Left cardiac atrium (tissue), 4 donors: ENCODE measurements at regions not wholly inside any gene's neighbourhood (a gene's known extent, or its start where the extent isn't known, plus 50 kb on each side); places are given as distances from the start of the nearest gene placed in this dataset.

Experiments
- ATAC-seq, 2 donors: fragments of 200-7000 bp; cut with Tn5 transposase; one replicate each; pipeline ENCODE4 v1.9.1; 2020; ENCODE audit warnings: mild to moderate bottlenecking in 2 of 2, moderate library complexity in 2 of 2
- DNase-seq: peaks from one replicate; pipeline ENCODE4 v3.0.0-alpha.2; 2020
- intact Hi-C, 2 donors: fragments of 100-400 bp; cut with DNase I; formaldehyde crosslinking; loops; one replicate each; pipeline versions ENCODE4 v1.14.1 to v1.15.1; 2022 to 2023
- donor health status: DM: no; HTN: yes; CAD: no.
- donor health status: DM: no; HTN: yes; CAD: no; lungs with severe emphysema.
- donor health status: DM: yes; HTN: yes; CAD: no.
- donor health status: Dilated cardiomyopathy.

DNA sequence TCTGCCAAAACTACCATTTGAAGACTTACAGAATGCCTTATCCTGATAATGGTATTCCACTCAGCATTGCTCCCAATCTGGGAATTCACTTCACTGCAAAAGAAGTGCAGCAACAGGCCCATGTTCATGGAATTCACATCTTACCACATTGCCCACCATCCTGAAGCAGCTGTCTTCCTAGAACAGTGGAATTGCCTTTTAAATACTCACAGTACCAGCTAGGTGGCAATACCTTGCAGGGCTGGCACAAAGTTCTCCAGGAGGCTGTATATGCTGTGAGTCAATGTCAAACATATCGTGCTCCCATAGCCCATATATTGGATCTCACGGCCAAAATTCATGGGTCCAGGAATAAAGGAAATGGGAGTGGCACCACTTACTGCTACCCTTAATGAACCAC is 83.8 kb upstream of the PLEKHG7 start:
- intact Hi-C loops = loop anchor here in 1 of 2 donors (10.0 kb wide), 1 partner anchor 1254 kb away; no protein-coding TSS in a partner anchor

DNA sequence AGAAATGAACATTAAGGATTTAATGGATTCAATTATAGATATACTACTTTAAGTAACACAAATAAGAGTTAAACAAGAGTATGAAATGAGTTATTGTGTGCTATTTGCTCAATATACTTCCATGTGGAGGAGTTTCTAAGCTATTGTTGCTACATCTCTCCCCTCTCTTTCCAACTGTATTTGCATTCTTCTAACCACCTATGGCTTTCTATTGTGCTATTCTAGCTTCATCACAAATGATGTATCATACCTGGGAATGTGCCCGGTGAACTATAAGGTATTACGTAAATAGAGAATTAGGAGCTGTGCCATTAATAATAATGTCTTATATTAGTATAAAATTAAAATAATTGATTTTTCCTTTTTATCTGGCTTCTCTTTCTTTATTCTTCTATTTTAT is 87.1 kb upstream of the PLEKHG7 start:
- ATAC-seq (no peak), DNase-seq (no peak)
- intact Hi-C loops = loop anchor here in 1 of 2 donors (10.0 kb wide), 1 partner anchor 1251 kb away; no protein-coding TSS in a partner anchor

More for the DNA sequence above, 83.8 kb upstream of the PLEKHG7 start:
- ATAC-seq (no peak), DNase-seq (no peak)

DNA sequence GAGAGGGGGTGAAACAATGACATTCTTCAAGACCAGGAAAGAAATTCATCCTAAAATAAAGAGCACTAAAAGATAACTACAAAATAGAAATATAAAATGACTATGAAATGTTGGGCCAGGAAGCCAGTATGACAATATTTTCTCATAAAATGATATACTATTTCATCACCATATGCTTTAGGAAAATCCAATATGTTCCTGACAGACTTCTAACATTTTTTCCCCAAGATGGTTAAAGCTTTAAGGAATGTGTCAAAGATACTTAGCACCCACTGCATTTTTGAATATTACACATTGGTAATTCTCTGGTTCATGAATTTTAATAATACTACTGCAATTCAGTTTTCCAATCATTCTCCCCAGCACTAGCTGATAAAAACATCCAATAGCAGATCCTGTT is 87.7 kb upstream of the PLEKHG7 start:
- no peak for ATAC-seq
- intact Hi-C loops = loop anchor here in 1 of 2 donors (10.0 kb wide), 1 partner anchor 1250 kb away; no protein-coding TSS in a partner anchor
- no peak for DNase-seq

DNA sequence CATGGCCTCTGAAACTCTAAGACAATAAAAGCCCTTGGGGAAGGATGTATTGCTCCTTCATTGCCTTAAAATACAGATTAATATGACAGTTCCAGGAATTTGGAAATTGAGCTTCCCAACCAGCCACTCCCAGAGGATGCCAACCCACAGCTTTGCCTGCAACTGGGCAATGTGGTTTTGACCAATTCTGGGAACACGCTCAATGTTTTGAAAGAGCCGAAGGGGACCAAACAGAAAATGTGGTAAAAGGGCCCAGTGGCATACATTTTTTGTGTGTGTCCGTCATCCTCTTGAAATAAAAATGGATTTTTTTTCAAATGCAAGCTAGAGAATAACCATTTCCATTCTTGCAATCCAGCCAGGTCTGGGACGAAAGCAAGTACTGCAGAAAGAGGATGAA is 88.3 kb upstream of the PLEKHG7 start:
- intact Hi-C loops = loop anchor here in 1 of 2 donors (10.0 kb wide), 1 partner anchor 1250 kb away; no protein-coding TSS in a partner anchor
- ATAC-seq (peak in 1 of 2 donors; percentile 61), DNase-seq (no peak)

DNA sequence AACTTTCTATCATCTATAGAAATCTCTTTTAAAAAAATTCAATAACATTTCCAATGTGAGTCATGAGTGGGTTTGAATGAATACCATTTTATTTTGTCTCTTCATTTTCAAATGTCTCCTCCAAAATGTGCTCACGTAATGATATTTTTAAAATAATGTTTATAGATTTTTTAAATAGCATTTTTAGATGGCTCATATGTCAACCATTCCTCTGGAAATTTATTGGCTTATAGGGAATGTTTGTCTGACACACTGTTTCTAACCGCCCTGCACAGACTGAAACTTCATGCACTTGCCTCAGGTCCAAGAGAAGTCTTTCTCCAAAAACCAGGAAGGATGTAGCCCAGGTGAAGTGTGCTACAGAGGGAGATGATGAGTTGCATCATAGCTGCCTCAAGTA is 88.8 kb upstream of the PLEKHG7 start:
- DNase-seq (no peak), ATAC-seq (no peak)
- intact Hi-C loops = loop anchor here in 1 of 2 donors (10.0 kb wide), 1 partner anchor 1249 kb away; no protein-coding TSS in a partner anchor

DNA sequence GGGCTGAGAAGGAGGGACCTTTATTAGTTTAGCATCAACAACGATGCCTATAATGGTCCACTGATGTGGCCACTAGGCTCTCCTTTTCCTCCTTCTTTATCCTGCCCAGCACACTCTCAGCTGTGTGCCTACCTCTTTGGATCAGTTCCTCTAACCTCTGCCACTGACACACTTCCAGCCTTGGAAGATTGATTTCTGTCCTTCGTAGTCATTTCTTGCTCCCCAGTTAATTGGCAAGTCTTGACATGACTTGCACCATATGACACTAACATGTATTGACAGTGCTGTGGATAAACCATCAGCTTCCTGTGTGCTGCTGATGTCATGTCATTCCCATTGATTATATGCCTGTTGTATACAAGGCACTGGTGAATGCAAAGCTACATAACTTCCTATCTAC is 90.2 kb upstream of the PLEKHG7 start:
- ATAC-seq (no peak), DNase-seq (no peak)
- intact Hi-C loops = loop anchor here in 1 of 2 donors (10.0 kb wide), 1 partner anchor 1248 kb away; no protein-coding TSS in a partner anchor

DNA sequence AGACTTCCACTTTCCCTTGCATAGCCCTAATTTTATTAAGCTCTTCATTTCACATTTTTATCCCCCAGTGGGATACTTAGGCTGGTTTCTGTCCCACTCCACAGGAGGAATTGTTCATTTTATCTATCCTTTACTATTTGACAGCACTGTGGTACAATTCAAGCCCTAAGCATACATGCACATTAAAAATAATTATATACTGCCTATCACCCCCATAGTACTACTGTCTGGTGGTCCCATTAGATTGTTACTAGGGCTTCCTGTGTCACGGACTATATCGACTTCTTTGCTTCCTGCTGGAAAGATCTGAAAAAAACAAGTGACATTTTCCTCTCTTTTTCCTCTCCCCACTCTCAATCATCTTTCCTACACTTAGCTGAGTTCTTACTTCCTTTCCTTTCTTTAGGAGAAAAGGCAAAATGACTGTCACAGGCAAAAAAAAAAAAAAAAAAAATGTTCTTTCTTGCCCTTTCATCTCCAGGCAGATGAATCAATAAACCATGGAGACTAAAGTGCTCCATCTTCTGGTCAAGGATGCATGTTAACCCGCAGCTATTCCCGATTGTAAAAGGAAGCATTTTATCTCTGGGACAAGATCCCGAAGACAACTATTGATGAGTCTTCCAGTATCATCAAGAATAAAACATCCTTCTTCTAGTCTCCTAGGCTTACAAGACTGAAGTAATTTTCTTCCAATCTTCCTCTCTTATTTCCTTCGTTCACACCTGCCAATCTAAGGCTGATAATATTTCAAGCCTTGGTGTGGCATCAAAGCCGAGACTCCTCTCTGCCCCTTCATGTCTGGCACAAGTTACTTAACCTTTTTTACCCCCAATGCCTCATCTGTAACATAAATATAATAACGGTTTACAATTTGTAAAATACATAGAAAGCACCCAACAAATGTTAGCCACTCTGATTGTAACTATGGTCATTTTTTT is 94.4 kb upstream of the PLEKHG7 start:
- no peak for DNase-seq
- intact Hi-C loops = loop anchor here in 1 of 2 donors (10.0 kb wide), 1 partner anchor 1224 kb away; no protein-coding TSS in a partner anchor
- peak in 1 of 2 donors; percentile 57 for ATAC-seq

DNA sequence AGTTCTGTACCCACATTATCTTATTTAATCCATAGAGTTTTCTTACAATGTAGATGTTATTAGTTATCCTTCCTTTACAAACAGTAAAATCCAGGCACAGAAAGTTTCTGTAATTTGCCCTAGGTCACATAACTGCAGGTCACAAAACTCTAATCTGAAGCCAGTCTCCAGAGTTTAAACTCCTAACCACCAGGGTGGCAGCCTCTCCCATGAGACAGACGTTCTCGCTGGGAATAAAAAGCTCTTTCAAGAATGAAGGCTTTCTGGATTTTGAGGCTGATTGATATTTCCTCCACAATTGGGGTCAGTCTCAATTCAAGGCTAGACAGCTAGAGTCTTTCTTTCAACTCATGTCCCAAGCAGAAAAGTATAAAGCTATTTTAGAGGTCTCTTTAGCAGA is 95.8 kb upstream of the PLEKHG7 start:
- intact Hi-C loops = loop anchor here in 1 of 2 donors (10.0 kb wide), 1 partner anchor 1222 kb away; no protein-coding TSS in a partner anchor
- ATAC-seq (no peak), DNase-seq (no peak)

DNA sequence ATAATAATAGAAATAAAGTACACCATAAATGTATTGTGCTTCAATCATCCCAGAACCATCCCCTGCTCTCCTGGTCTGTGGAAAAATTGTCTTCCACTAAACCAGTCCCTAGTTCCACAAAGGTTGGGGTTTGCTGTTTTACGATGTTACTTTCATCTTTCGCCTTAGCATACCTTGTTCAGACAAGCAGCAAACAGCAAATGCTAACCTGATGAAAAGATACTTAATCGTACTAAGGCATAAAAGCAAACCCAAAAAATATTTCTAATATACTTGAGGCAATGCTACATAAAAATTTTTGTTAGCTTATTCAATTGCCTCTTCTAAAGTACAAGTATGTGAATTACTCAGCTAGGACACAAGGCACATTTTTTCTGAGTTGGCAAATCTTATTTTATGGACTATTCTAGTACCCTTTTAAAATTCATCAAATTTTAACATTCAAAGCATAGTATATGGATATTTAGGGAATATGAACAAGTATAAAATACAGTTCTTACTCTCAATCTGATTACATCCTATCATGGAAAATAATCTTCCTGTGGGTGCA is 97.1 kb upstream of the PLEKHG7 start:
- intact Hi-C loops = loop anchor here in 1 of 2 donors (10.0 kb wide), 1 partner anchor 1221 kb away; no protein-coding TSS in a partner anchor
- ATAC-seq (no peak), DNase-seq (no peak)

DNA sequence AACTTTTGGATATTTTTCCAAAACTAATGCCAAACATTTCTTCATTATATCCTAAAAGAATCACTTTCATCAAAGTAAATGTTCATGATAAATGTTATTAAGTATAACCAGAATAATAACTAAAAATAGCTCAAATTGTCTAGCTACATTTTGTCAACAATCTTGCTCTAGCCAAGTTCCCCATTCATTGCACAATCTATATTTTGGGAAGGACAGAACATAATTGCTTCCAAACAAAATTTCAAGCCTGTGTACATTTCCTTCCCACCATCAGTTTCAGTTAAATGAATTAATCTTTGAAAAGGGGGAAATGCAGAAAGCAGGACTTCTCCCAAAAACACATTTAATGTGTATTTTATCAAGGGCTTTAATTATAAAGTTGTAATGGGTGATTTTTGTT is 98.0 kb upstream of the PLEKHG7 start:
- DNase-seq = no peak

DNA sequence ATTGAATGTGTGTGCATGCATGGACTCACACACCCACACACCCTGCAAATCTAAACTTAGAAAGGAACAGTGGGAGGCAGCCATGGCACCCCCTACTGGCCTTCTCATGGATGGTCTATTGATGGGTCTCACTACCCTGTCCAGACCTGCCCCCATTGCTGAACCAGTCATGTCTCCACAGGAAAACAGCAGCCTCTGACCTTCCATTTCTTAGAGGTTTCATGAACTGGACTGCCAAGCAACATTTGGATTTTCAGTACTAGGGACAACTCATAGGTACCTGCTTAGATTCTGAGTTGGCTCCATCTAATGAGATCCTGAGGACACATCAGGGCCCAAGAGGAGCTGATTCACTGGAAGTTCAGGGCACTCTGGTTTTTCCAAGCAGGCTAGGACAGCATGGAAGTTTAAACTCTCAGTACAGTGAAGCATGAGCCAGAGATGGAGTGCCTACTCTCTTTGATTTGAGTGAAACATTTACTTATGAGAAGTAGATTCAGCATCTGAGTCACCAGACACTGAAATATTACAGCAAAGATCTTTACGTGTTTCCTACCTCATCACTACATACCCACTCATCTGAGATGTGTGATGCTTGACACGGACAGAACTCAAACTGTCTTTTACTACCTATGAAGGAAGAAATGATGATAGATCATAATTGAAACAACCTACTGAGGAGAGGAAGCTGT is 98.9 kb upstream of the PLEKHG7 start:
- intact Hi-C loops = loop anchor here in 1 of 2 donors (10.0 kb wide), 1 partner anchor 1219 kb away; no protein-coding TSS in a partner anchor
- no peak for ATAC-seq
- DNase-seq = no peak

More for the DNA sequence above, 98.0 kb upstream of the PLEKHG7 start:
- intact Hi-C loops = loop anchor here in 1 of 2 donors (10.0 kb wide), 1 partner anchor 1220 kb away; no protein-coding TSS in a partner anchor
- no peak for ATAC-seq

DNA sequence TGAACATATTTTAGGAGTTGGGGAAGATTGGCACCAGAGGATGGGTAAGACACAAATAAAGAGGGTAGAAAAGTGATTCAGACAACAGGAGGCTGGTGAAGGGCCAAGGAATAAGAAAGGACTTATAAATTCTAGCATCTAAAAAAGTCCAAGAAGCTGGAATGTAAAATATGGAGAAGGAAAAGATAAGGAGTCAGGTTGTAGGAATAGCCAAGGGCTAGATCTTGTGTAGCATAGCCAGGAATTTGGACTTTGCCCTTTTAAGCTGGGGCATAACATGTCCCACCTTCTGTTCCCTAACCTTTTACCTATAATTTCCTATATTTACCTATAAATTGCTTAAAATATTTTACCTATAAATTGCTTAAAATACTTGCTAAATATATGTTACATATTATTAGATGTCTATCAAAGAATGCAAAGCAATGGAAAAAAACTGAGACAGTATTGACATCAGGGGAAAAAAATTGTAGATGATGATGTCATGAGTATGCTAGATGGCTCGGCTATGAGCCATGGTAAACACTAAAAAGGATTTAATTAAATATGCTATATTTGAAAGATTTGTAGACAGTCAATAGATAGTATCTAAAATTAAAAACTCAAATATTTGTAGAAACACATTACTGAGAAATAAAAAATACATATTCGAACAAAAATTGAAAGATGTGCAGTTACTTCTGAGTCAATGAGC is 99.7 kb upstream of the PLEKHG7 start:
- DNase-seq = no peak
- intact Hi-C loops = loop anchor here in 1 of 2 donors (10.0 kb wide), 1 partner anchor 1218 kb away; no protein-coding TSS in a partner anchor
- no peak for ATAC-seq

DNA sequence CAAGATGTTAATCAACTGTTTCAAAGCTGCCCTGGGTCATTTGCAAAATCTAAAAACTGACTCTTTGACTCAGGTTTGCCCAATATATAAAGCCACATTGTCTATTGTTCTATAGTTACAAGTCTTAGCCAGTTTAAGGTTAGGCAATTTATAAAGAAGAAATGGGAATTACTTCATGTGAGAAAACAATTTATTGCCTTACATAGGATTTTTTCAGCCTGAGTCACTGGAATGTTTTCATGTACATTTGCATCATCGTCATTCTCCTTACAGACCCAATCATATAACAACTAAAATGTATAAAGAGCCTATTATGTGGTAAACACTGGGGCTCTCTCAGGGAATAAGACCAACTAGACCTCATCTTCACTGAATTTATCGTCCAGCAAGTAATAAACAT is 100.3 kb upstream of the PLEKHG7 start:
- intact Hi-C loops = loop anchor here in 1 of 2 donors (10.0 kb wide), 1 partner anchor 1218 kb away; no protein-coding TSS in a partner anchor
- ATAC-seq (no peak), DNase-seq (no peak)

DNA sequence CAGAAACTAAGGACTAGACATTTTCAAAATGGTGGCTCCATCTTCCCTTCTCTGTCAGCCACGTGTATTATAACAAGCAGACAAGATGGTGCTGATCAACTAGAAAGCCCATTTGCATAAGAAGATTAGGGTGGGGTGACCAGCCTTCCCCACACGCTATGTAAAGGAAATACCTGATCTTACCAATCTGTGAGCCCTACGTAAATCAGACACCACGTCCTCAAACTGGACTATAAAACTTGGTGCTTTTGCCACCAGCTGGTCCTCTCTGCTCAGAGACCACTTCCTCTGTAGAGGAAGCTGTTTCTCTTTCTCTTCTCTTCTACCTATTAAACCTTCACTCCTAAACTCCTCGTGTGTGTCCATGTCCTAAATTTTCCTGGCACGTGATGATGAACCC is 101.1 kb upstream of the PLEKHG7 start:
- DNase-seq = no peak
- no peak for ATAC-seq
- intact Hi-C loops = loop anchor here in 1 of 2 donors (10.0 kb wide), 1 partner anchor 1217 kb away; no protein-coding TSS in a partner anchor

DNA sequence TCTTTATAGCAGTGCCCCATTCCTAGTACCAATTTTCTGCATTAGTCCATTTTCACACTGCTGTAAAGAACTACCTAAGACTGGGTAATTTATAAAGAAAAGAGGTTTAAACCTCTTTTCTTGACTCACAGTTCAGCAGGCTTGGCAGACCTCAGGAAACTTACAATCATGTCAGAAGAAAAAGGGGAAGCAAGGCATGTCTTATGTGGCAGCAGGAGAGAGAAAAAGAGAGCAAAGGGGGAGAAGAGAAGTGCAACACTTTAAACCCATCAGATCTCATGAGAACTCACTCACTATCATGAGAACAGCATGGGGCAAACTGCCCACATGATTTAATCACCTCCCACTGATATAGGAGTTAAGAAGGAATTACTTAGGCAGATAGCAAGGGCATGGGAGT is 101.6 kb upstream of the PLEKHG7 start:
- intact Hi-C loops = loop anchor here in 1 of 2 donors (10.0 kb wide), 1 partner anchor 1216 kb away; no protein-coding TSS in a partner anchor
- no peak for DNase-seq
- no peak for ATAC-seq

DNA sequence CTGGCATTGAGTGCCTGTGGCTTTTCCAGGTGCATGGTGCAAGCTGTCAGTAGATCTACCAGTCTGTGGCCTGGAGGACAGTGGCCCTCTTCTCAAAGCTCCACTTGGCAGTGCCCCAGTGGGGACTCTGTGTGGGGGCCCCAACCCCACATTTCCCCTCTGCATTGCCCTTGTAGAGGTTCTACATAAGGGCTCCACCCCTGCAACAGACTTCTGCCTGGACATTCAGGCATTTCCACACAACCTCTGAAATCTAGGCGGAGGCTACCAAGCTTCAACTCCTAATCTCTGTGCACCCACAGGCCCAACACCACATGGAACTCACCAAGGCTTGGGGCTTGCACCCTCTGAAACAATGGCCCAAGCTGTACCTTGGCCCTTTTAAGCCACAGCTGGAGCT is 102.7 kb upstream of the PLEKHG7 start:
- ATAC-seq (no peak), DNase-seq (no peak)
- intact Hi-C loops = loop anchor here in 1 of 2 donors (10.0 kb wide), 1 partner anchor 1215 kb away; no protein-coding TSS in a partner anchor

DNA sequence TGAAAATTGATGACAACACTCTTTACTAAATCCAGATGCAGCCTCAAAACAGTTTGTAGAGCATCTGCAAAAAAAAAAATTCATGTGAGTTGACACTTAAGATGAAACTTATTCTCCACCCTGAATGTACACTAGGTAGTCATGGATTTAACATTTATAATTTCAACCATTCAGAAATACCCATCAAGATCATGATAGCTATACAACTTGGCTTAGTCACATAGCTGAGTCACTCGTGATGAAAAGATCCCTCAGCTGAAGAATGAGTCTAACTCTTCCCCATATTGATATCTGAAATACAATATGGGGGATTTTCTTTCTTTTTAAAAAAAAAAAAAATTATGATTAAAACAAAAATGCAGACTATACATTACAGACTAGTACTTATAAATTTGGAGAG is 104.8 kb upstream of the PLEKHG7 start:
- DNase-seq (no peak), ATAC-seq (no peak)
- intact Hi-C loops = no loop called here

DNA sequence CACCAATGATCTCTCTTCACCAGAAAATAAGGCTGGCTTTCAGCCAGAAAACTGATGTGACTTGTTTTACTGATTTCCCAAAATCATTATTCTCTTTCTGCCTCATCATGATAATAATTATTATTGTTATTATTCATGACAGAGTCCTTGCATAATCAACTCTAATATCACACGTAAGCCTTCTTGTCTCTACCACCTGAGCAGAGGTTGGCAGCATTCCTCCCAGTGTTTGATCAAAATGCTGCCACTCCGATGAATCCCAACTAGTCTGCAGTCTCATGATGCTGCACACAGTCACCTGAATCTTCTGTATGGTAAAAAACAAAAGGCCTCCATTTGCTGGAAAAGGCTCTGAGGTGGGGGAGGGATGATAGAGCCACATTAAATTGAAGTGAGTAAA is 105.7 kb upstream of the PLEKHG7 start:
- intact Hi-C loops = no loop called here
- no peak for ATAC-seq
- no peak for DNase-seq
